Endothelial cell of umbilical vein (primary cell): ENCODE measurements at regions not wholly inside any gene's neighbourhood (a gene's known extent, or its start where the extent isn't known, plus 50 kb on each side); places are given as distances from the start of the nearest gene placed in this dataset.

Source experiments
- EZH2 ChIP-seq: IDR thresholded peaks from 2 replicates; pipeline ENCODE4 v1.6.1; 2012; ENCODE audit warnings: borderline replicate concordance, low read depth, mild to moderate bottlenecking, moderate library complexity, low read length, inconsistent platforms; ENCODE audit not compliant: severe bottlenecking
- FOS ChIP-seq: IDR thresholded peaks from 2 replicates; pipeline ENCODE4 v1.6.1; 2011; ENCODE audit warnings: mild to moderate bottlenecking, low read length, moderate library complexity, borderline replicate concordance; ENCODE audit not compliant: insufficient read depth
- JUN ChIP-seq: IDR thresholded peaks from 2 replicates; pipeline ENCODE4 v1.6.1; 2011; ENCODE audit warnings: borderline replicate concordance, low read depth; ENCODE audit not compliant: insufficient read length, insufficient read depth
- MYC ChIP-seq: IDR thresholded peaks from one replicate; pipeline ENCODE4 v1.6.1; 2011; ENCODE audit warnings: mild to moderate bottlenecking, low read depth, low read length
- POLR2A ChIP-seq: IDR thresholded peaks from 2 replicates; pipeline ENCODE4 v1.6.1; 2012; ENCODE audit warnings: low read depth, mild to moderate bottlenecking, control low read depth, low read length
- POLR2AphosphoS5 ChIP-seq: IDR thresholded peaks from 2 replicates; pipeline ENCODE4 v1.6.1; 2012; ENCODE audit warnings: low read depth, mild to moderate bottlenecking, control low read depth, low read length, moderate library complexity; ENCODE audit not compliant: insufficient read depth
- TF ChIP-seq, protein P1 (sequence below), 2 donors: IDR thresholded peaks; 1 replicate in 1 of 2; 2 replicates in 1 of 2; pipeline ENCODE4 v1.5.1; 2011; ENCODE audit warnings: low read length in 2 of 2, mild to moderate bottlenecking in 2 of 2, moderate library complexity in 2 of 2, control low read depth in 1 of 2, inconsistent platforms in 1 of 2, low read depth in 1 of 2; ENCODE audit not compliant: insufficient read depth in 1 of 2; ENCODE audit errors: extremely low read depth in 1 of 2

DNA sequence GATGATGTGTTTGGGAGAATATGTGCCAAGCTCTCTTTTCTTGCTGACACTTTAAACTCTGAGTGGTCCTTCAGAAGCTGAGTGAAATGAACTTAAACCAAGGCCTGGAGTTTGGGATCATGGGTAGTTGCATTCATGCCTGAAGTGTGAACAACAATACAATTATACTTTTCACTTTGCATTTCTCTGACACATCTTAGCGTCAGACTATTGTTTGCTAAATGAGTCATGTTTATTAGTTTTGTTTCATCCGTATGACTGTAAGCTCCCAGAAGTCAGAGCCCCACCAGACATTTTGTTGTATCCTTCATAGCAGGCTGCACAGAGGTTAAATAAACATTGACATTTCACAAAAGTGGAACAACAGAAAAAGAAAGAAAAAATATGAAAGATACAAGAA, 542.6 kb downstream of the TUSC7 start:
- TF ChIP-seq, protein P1, sequence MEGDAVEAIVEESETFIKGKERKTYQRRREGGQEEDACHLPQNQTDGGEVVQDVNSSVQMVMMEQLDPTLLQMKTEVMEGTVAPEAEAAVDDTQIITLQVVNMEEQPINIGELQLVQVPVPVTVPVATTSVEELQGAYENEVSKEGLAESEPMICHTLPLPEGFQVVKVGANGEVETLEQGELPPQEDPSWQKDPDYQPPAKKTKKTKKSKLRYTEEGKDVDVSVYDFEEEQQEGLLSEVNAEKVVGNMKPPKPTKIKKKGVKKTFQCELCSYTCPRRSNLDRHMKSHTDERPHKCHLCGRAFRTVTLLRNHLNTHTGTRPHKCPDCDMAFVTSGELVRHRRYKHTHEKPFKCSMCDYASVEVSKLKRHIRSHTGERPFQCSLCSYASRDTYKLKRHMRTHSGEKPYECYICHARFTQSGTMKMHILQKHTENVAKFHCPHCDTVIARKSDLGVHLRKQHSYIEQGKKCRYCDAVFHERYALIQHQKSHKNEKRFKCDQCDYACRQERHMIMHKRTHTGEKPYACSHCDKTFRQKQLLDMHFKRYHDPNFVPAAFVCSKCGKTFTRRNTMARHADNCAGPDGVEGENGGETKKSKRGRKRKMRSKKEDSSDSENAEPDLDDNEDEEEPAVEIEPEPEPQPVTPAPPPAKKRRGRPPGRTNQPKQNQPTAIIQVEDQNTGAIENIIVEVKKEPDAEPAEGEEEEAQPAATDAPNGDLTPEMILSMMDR (IDR thresholded peaks at IDR 0.05; ENCODE audit: extremely low read depth in 1 of 2, insufficient read depth in 1 of 2, low read depth in 1 of 2, low read length in 2 of 2), result no peak
- TF ChIP-seq EZH2 (no peak), POLR2AphosphoS5 (peak; percentile 45), POLR2A (no peak), JUN (peak; percentile 82), FOS (peak; percentile 97), MYC (no peak)
